Psoas muscle (tissue), 7 donors: ENCODE measurements at regions not wholly inside any gene's neighbourhood (a gene's known extent, or its start where the extent isn't known, plus 50 kb on each side); places are given as distances from the start of the nearest gene placed in this dataset.

Source experiments
- ATAC-seq, 4 donors: fragments of 200-7000 bp; cut with Tn5 transposase; one replicate each; pipeline ENCODE4 v1.9.1; 2020; ENCODE audit warnings: moderate library complexity in 3 of 4, mild to moderate bottlenecking in 2 of 4
- DNase-seq, 2 donors: peaks; one replicate each; pipeline ENCODE4 v3.0.0-alpha.2; 2020
- H3K27ac ChIP-seq: fragments of 200-600 bp; one replicate; pipeline ENCODE4 v1.8.0; 2022
- H3K27me3 ChIP-seq, 3 donors: fragments of 200-600 bp in 1 of 3; one replicate each; pipeline versions ENCODE4 v1.6.1 to v1.8.0; 2013 to 2022; ENCODE audit warnings: low read length in 2 of 3, mild to moderate bottlenecking in 2 of 3, moderate library complexity in 1 of 3; ENCODE audit not compliant: insufficient read depth in 3 of 3
- H3K36me3 ChIP-seq, 2 donors: fragments of 200-600 bp in 1 of 2; one replicate each; pipeline versions ENCODE4 v1.6.1 to v1.8.0; 2013 to 2022; ENCODE audit warnings: low read depth in 1 of 2, mild to moderate bottlenecking in 1 of 2, moderate library complexity in 1 of 2; ENCODE audit not compliant: insufficient read depth in 1 of 2
- H3K4me1 ChIP-seq: fragments of 200-600 bp; one replicate; pipeline ENCODE4 v1.8.0; 2022
- H3K4me3 ChIP-seq: fragments of 200-600 bp; one replicate; pipeline ENCODE4 v1.8.0; 2022; ENCODE audit warnings: mild to moderate bottlenecking
- H3K9me3 ChIP-seq: fragments of 200-600 bp; one replicate; pipeline ENCODE4 v1.8.0; 2022
- WGBS, 3 donors: extraction: QIAGEN DNeasy Blood & Tissue Kit; methylation state at CpG; one replicate each; pipeline versions ENCODE4 v1.1.6 to v1.1.7; 2013; 5-methylcytosine and 5-hydroxymethylcytosine counted together
- intact Hi-C, 2 donors: fragments of 100-400 bp; cut with DNase I; formaldehyde crosslinking; loops; one replicate each; pipeline versions ENCODE4 v1.11.0 to v1.14.2; 2022
- TF ChIP-seq, protein P1 (sequence below): fragments of 200-600 bp; IDR thresholded peaks from one replicate; pipeline ENCODE4 v1.8.0; 2022; ENCODE audit warnings: antibody characterized with exemption
- donor health status: healthy with polysubstance abuse.
- donor health status: DM: no; HTN: no; CAD: no; lungs with moderate emphysema.
- donor health status: Bipolar disorder and iron deficiency.
- donor health status: healthy.
- donor health status: DM: yes; HTN: yes; CAD: no.
- donor health status: DM: no; HTN: no; CAD: no.
- donor health status: DM: yes; HTN: yes; CAD: no.

- no peak for ATAC-seq
- no peak overlapping the region for H3K4me3 ChIP-seq
- H3K27ac ChIP-seq, result no peak overlapping the region
- intact Hi-C loops, result no loop called here
- no peaks in the 10 kb centered on the region for H3K9me3 ChIP-seq
- no peaks in the 10 kb centered on the region for H3K36me3 ChIP-seq
- no peaks in the 10 kb centered on the region for H3K27me3 ChIP-seq
- no peak for DNase-seq
- TF ChIP-seq, protein P1, sequence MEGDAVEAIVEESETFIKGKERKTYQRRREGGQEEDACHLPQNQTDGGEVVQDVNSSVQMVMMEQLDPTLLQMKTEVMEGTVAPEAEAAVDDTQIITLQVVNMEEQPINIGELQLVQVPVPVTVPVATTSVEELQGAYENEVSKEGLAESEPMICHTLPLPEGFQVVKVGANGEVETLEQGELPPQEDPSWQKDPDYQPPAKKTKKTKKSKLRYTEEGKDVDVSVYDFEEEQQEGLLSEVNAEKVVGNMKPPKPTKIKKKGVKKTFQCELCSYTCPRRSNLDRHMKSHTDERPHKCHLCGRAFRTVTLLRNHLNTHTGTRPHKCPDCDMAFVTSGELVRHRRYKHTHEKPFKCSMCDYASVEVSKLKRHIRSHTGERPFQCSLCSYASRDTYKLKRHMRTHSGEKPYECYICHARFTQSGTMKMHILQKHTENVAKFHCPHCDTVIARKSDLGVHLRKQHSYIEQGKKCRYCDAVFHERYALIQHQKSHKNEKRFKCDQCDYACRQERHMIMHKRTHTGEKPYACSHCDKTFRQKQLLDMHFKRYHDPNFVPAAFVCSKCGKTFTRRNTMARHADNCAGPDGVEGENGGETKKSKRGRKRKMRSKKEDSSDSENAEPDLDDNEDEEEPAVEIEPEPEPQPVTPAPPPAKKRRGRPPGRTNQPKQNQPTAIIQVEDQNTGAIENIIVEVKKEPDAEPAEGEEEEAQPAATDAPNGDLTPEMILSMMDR, result no peak
- 60 to 72% (median 63%) methylated on average over 1 of the region's 1 CpG for WGBS, 3 donors
- H3K4me1 ChIP-seq, result no peaks in the 10 kb centered on the region
These were observed 170.5 kb downstream of the NNT start for GRCh38 chr5:43773478-43773844.

GRCh38 chr5:43772764-43773477 is 169.9 kb downstream of the NNT start:
- WGBS, 3 donors, result 61 to 63% (median 61%) methylated on average over 5 of the region's 5 CpGs
- no peak overlapping the region for H3K27ac ChIP-seq
- TF ChIP-seq, protein P1, result no peak

GRCh38 chr5:43772458-43772763 is 169.4 kb downstream of the NNT start:
- no peaks in the 10 kb centered on the region for H3K27me3 ChIP-seq
- WGBS, 3 donors, result 53 to 69% (median 68%) methylated on average over 1 of the region's 1 CpG
- H3K27ac ChIP-seq, result no peak overlapping the region
- H3K36me3 ChIP-seq, result no peaks in the 10 kb centered on the region
- TF ChIP-seq, protein P1, result no peak
- no peak for ATAC-seq
- DNase-seq, result no peak
- H3K4me1 ChIP-seq, result no peaks in the 10 kb centered on the region
- intact Hi-C loops, result no loop called here
- no peaks in the 10 kb centered on the region for H3K9me3 ChIP-seq
- H3K4me3 ChIP-seq, result no peak overlapping the region

More at GRCh38 chr5:43772764-43773477, 169.9 kb downstream of the NNT start:
- DNase-seq, result no peak
- Histone ChIP-seq H3K9me3 (no peaks in the 10 kb centered on the region), H3K4me3 (no peak overlapping the region), H3K4me1 (no peaks in the 10 kb centered on the region), H3K36me3 (no peaks in the 10 kb centered on the region), H3K27me3 (no peaks in the 10 kb centered on the region)
- intact Hi-C loops, result no loop called here
- no peak for ATAC-seq

GRCh38 chr5:43771611-43772031 is 168.6 kb downstream of the NNT start:
- intact Hi-C loops, result no loop called here
- 90 to 97% (median 94%) methylated on average over 3 of the region's 3 CpGs for WGBS, 3 donors

More at GRCh38 chr5:43771611-43772031, 168.6 kb downstream of the NNT start:
- Histone ChIP-seq H3K27ac (no peak overlapping the region), H3K27me3 (no peaks in the 10 kb centered on the region), H3K9me3 (no peaks in the 10 kb centered on the region), H3K36me3 (no peaks in the 10 kb centered on the region), H3K4me3 (no peak overlapping the region), H3K4me1 (no peaks in the 10 kb centered on the region)
- TF ChIP-seq, protein P1, result no peak
- DNase-seq, result no peak
- ATAC-seq, result no peak
